ENCODE measurements at regions not wholly inside any gene's neighbourhood (a gene's known extent, or its start where the extent isn't known, plus 50 kb on each side); places are given as distances from the start of the nearest gene placed in this dataset.
"Not testable (repeated sequence)": the region's sequence is repeated elsewhere in the genome, so short reads cannot be mapped to it uniquely, and the experiment has no call there.

GRCh38 chr5:16987776-16988175 is 51.7 kb upstream of the MYO10 start:
- DNase-seq, result no peak

- DNase-seq, result not testable (repeated sequence)
Measured at GRCh38 chr5:16990817-16991520, 54.9 kb upstream of the MYO10 start.

- no peak for DNase-seq
Measured at GRCh38 chr5:16992006-16992405, 55.9 kb upstream of the MYO10 start.

- DNase-seq, result no peak
Measured at GRCh38 chr5:16992444-16992843, 56.4 kb upstream of the MYO10 start.

DNA sequence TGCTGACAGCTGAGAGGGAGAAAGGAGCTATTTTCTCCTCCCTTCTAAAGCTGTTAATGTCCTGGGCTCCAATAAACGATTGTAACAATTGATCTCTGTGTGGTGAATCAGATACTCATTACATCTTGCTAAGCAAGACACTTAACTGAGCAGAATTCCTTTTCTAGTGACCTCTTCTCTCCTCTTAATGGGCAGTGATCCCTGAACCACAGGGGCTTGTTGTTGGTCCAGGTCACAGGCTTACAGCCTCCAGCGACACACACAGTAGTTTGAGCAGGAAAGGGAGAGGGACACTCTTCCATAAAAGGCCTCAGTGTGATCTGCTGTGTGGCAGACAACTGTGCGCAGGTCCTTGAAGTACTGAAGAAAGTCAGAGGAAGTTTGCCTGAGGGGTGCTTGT is 58.5 kb upstream of the MYO10 start:
- no peak for DNase-seq

GRCh38 chr5:16995372-16995771 is 59.3 kb upstream of the MYO10 start:
- no peak for DNase-seq

- DNase-seq, result no peak
Measured at GRCh38 chr5:17000291-17000939, 64.3 kb upstream of the MYO10 start.

DNA sequence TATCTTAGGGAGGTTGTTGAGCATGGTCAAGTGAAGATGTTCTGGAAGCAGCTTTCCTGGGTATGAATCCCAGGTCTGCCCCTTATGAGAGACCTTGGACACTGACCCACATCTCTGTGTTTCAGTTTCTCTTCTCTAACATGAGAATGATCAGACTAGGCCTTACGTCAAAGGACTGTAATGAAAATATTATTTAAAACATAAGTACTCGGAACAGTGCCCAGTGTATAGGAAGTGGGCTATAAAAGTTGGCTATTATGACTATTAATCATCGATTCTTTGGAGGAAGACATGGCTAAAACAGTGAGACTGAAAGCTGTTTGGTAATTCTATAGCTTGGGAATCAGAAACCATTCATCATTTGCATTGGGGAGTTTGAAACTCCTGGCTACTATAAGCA is 65.3 kb upstream of the MYO10 start:
- DNase-seq, result no peak

DNA sequence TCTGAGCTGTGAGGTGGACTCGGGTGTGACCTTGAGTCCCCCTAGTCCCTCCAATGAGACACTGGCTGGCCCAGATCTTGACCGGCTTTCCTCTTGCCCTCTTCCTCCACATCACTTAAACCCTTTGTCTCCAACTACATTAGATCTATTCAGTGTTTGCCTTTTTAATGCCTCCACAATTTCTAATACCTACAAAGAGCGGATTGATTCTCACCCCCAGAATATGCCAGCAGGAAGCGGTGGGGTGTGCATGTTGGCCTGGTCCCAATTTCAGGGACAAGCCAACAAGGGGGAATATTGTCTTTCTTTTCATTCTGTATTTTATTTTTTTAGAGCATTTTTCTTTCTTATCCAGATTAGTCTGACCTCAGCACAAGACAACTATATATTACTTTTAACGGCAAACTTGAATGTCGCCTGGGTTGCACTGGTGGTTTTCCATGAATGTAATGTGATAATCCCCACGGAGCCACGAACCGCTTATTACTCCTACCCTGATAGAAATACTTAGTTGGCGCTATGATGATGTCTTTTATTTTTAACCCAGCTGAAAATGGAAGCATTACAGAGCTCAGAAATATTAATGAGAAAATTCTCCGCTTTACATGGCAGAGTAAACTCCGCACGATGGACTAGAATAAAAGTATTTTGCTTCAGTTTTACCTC is 68.5 kb upstream of the MYO10 start:
- no peak for DNase-seq

DNA sequence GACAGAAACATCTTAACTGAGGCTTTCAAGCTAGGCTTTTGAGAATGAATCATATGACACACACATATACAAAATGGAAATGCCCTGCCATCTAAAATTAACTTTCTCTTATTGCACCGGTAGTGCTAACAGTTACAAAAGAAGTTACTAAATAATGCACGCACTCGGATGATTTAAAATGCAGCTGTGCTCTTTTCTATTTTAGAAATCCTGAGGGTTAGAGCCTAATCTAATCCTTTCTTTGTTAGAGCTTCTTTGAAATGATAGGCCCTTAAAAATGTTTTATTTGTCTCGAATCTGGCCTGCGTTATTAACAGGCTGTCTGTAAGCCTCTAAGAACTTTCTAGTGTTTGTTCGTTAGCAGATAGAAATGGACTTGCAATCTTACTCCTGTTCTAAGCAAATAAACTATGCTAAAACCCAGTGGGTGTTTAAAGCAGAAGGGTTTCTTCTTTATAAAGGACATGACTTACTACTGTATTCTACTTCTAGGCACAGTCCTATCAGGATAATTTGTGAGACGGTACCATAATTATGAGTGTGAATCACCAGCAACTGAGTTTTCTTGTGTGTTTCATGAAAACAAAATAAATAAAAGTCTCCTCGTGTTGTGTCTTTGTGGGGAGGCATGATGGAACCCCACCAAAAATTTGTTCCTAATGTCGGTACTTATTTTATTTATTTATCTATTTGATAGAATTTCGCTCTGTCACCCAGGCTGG is 69.2 kb upstream of the MYO10 start:
- no peak for DNase-seq

GRCh38 chr5:17012289-17012688 is 76.2 kb upstream of the MYO10 start:
- peak; percentile 21 for DNase-seq

DNA sequence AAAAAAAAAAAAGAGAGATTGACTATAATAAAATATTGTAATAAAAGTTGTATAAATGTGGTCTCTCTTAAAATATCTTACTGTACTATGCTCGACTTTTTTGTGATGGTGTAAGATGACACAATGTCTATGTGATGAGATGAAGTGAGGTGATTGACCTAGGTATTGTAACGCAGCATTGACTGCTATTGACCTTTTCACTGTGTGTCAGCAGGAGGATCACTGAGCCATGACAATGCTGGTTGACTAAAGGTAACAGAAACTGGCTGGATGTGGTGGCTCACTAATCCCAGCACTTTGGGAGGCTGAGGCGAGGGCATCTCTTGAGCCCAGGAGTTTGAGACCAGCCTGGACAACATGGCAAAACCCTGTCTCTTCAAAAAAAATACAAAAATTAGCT is 78.6 kb upstream of the MYO10 start:
- no peak for DNase-seq

- no peak for DNase-seq
Measured at GRCh38 chr5:17018871-17019270, 82.8 kb upstream of the MYO10 start.

- no peak for DNase-seq
Measured at GRCh38 chr5:17019324-17019723, 83.2 kb upstream of the MYO10 start.

GRCh38 chr5:17020678-17021601 is 84.9 kb upstream of the MYO10 start:
- no peak for DNase-seq

GRCh38 chr5:17021602-17021932 is 85.5 kb upstream of the MYO10 start:
- no peak for DNase-seq

DNA sequence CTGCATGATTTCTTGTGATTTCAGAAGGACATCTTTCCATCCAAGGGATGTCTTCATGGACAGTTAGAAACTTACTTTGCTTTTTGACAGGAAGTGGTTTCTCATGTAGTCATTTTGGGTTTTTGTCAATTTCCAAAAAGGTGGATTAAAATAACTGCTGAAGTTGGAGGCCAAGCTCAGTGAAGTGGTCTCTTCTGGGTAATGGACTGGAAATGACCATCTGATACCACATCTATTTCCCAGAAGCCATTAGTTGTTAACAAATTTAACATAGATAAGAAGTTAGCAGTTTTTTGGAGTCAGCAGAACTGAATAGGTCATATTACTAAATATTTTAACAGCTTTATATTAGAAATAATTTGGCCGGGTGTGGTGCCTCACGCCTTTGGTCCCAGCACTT is 86.2 kb upstream of the MYO10 start:
- no peak for DNase-seq

- no peak for DNase-seq
Measured at GRCh38 chr5:17024686-17025180, 88.6 kb upstream of the MYO10 start.

GRCh38 chr5:17031659-17032277 is 95.7 kb upstream of the MYO10 start:
- DNase-seq, result not testable (repeated sequence)

DNA sequence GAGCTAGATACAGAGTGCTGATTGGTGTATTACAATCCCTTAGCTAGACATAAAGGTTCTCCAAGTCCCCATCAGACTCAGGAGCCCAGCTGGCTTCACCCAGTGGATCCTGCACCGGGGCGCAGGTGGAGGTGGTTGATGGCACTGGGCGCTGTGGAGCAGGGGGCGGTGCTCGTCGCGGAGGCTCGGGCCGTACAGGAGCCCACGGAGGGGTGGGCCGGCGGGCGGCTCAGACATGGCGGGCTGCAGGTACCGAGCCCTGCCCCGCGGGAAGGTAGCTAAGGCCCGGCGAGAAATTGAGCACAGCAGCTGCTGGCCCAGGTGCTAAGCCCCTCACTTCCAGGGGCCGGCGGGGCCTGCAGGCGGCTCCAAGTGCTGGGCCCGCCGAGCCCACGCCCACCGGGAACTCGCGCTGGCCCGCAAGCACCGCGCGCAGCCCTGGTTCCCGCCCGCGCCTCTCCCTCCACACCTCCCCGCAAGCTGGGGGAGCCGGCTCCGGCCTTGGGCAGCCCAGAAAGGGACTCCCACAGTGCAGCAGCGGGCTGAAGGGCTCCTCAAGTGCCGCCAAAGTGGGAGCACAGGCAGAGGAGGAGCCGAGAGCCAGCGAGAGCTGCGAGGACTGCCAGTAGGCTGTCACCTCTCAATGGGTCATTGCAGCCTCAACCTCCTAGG is 96.4 kb upstream of the MYO10 start:
- not testable (repeated sequence) for DNase-seq

- not testable (repeated sequence) for DNase-seq
Measured at GRCh38 chr5:17034992-17035391, 98.9 kb upstream of the MYO10 start.

All from NCI-H510A treated with DMSO at 0.1 percent for 48 hours (cell line).